ENCODE measurements at regions not wholly inside any gene's neighbourhood (a gene's known extent, or its start where the extent isn't known, plus 50 kb on each side); places are given as distances from the start of the nearest gene placed in this dataset.

GRCh38 chr5:160488394-160489325, 67.0 kb downstream of the PTTG1 start:
- TF ChIP-seq ZNF274 (IDR thresholded peaks at IDR 0.05; ENCODE audit: low read depth, low read length) (no peak), YY1 (IDR thresholded peaks at IDR 0.05; ENCODE audit: insufficient read depth, insufficient read length) (no peak)

All from NT2/D1 (cell line).